GM21737 (cell line): ENCODE measurements at regions not wholly inside any gene's neighbourhood (a gene's known extent, or its start where the extent isn't known, plus 50 kb on each side); places are given as distances from the start of the nearest gene placed in this dataset.

Experiments
- ATAC-seq: cut with Tn5 transposase; IDR thresholded peaks from one replicate; pipeline ENCODE4 v1.9.1; 2021; ENCODE audit warnings: mild to moderate bottlenecking, moderate library complexity; ENCODE audit not compliant: unreplicated experiment

- ATAC-seq: no peak
These were observed 74.7 kb upstream of the UNC5B start for GRCh38 chr10:71137701-71138100.

GRCh38 chr10:71138166-71138830, 74.1 kb upstream of the UNC5B start:
- no peak for ATAC-seq

DNA sequence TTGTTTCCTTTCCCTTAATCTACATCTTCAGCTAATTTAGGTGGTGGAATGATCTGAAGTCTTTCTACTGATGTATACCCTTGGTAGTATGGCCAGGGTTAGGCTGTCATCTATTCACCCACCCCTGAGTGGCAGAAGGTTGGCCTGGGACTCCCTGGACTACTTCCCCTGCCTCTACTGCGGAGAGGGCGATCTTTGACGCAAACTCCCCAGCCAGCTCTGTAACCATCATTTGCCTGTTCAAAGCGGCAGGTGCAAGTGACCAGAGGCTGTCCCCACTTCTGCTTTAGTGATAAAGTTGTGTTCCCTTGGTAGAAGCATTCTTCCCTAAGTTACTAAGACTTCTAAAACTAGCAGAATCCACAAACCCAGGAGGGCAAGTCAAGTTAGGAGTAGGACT, 70.8 kb upstream of the UNC5B start:
- ATAC-seq: no peak

DNA sequence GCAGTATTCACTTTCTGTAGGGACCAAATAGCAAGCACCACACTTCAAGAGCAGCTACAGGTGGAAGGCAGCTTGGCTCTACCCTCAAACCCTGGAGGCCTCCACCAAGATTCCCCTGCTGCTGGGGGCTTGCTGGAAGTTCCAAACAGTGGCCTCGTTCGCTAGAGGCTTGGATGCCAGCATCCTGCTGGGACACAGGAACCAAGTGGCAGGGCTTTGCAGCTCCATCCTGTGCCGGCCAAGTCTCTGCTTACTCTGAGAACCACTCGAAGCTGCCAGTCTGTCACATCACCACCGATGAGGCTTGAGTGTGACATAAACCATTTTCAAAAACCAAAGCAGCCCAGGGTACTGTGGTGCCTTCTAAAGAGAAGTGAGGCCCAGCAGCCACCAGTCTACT, 69.2 kb upstream of the UNC5B start:
- no peak for ATAC-seq

GRCh38 chr10:71143610-71144009, 68.8 kb upstream of the UNC5B start:
- no peak for ATAC-seq

GRCh38 chr10:71144824-71145223, 67.5 kb upstream of the UNC5B start:
- no peak for ATAC-seq

- ATAC-seq: no peak
These were observed 66.9 kb upstream of the UNC5B start for GRCh38 chr10:71145352-71145945.

GRCh38 chr10:71150796-71151195, 61.6 kb upstream of the UNC5B start:
- ATAC-seq: no peak

DNA sequence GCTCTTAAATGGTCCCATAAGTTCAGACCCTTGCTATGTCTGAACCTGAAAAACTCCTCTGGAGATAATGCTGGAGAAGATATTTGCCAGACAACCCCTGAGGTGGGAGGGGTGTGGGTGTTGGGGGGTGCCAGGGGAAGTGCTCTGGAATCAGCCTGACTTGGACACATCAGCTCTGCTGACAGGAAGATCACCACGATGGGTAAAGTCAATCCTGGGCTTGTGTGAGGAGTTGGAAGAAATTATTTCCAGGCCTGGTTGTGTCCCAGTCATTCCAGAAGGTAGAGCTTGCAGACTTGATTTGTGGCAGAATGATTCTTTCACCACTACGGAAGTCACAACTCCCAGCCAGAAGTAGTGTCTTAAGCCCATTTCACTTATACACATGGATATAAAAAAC, 60.3 kb upstream of the UNC5B start:
- no peak for ATAC-seq

DNA sequence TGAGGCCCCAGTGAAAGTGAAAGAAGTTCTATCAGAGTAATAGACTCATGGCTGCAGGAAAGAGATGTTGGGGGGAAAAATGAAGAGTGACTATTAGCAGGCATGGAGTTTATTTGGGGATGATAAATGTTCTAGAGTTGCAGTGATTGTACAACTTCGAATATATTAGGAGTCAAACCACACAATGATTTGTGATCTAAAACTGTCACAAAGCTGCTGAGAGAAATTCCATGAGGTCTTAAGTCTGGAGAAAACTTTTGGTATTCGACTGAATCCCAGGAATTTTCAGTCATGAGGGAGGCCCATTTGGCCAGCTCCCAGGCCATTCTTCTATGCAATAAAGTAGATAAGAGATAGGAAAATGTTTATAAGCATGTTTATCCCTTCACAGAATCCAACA, 55.9 kb upstream of the UNC5B start:
- no peak for ATAC-seq

DNA sequence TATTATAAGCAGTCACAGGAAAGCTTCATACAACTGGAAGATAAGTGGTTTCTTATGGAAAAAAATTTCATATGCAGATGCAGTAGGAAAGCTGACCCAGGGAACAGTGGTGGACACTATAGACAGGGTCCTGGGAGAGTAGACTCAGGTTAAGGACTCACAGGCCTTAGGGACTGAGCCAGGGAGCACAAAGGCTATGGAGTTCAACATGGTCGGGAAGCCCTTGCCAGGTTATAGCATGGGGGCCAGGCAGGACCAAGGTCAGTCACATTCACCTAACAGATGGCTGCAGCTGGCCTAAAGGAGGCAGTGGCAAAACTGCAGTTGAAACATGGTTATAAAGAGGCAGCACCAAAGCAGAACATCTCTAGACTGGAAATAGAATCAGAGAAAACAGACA, 54.9 kb upstream of the UNC5B start:
- no peak for ATAC-seq

DNA sequence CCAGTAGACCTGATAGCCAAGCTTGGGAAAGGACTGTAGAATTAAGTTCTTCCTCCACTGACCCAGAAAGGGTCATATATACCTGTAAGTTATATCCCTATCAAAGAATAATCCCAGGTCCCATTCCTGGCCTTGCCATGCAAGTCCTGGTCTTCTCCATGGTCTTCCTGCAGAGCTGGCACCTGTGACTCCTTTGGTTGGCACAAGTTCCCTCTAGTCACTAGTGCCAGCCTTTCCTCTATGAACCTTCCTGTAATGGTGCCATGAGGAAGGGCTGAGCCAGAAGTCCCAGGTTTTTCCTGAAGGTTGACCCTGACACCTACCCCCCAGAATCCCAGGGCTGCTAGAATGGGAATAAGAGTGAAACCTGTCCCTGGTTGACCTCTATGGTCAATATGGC, 54.1 kb upstream of the UNC5B start:
- no peak for ATAC-seq

- ATAC-seq: no peak
These were observed 53.5 kb upstream of the UNC5B start for GRCh38 chr10:71158902-71159301.

- ATAC-seq: no peak
These were observed 52.5 kb upstream of the UNC5B start for GRCh38 chr10:71159892-71160291.

DNA sequence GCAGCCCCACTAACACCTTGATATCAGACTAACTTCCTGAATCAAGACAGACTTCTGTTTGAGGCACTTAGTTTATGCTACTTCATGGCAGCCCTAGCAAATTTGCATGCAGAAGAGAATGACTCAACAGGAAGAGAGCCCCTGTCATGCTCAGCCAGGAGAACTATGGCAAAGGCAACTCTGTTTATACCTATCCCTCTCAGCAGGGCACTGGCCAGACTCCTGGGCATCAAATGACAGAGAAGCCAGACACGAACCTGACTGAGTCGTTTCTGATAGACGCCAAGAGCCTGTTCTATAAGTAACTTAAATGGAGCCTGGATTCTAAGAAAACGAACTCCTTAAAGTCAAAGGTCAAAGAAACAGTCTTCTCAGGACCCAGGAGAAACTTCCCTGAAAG, 50.9 kb upstream of the UNC5B start:
- ATAC-seq: no peak
